ENCODE measurements at regions not wholly inside any gene's neighbourhood (a gene's known extent, or its start where the extent isn't known, plus 50 kb on each side); places are given as distances from the start of the nearest gene placed in this dataset.

DNA sequence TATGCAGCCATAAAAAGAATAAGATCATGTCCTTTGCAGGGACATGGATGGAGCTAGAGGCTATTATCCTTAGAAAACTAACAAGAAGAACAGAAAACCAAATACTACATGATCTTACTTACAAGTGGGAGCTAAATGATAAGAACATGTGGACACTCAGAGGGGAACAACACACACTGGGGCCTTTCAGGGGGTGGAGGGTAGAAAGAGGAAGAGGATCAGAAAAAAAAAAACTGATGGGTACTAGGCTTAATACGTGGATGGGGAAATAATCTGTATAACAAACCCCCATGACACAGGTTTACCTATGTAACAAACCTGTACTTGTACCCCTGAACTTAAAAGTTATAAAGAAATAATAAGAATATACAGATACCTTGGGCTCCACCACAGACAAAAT, 514.2 kb downstream of the ARL4A start:
- no peak for TF ChIP-seq TOX (CRISPR knock-in tag; IDR thresholded peaks at IDR 0.05; ENCODE audit: borderline replicate concordance)
- TF ChIP-seq ZFP30 (CRISPR knock-in tag; IDR thresholded peaks at IDR 0.05): no peak
- TF ChIP-seq, protein P1, sequence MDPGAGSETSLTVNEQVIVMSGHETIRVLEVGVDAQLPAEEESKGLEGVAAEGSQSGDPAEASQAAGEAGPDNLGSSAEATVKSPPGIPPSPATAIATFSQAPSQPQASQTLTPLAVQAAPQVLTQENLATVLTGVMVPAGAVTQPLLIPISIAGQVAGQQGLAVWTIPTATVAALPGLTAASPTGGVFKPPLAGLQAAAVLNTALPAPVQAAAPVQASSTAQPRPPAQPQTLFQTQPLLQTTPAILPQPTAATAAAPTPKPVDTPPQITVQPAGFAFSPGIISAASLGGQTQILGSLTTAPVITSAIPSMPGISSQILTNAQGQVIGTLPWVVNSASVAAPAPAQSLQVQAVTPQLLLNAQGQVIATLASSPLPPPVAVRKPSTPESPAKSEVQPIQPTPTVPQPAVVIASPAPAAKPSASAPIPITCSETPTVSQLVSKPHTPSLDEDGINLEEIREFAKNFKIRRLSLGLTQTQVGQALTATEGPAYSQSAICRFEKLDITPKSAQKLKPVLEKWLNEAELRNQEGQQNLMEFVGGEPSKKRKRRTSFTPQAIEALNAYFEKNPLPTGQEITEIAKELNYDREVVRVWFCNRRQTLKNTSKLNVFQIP (CRISPR knock-in tag; IDR thresholded peaks at IDR 0.05; ENCODE audit: borderline replicate concordance, low read depth): no peak
- no peak for TF ChIP-seq ARNTL (CRISPR knock-in tag; IDR thresholded peaks at IDR 0.05; ENCODE audit: borderline replicate concordance, low read depth)
- TF ChIP-seq TCF4 (CRISPR knock-in tag; IDR thresholded peaks at IDR 0.05; ENCODE audit: borderline replicate concordance): no peak
- TF ChIP-seq, protein P2, sequence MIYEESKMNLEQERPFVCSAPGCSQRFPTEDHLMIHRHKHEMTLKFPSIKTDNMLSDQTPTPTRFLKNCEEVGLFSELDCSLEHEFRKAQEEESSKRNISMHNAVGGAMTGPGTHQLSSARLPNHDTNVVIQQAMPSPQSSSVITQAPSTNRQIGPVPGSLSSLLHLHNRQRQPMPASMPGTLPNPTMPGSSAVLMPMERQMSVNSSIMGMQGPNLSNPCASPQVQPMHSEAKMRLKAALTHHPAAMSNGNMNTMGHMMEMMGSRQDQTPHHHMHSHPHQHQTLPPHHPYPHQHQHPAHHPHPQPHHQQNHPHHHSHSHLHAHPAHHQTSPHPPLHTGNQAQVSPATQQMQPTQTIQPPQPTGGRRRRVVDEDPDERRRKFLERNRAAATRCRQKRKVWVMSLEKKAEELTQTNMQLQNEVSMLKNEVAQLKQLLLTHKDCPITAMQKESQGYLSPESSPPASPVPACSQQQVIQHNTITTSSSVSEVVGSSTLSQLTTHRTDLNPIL (CRISPR knock-in tag; IDR thresholded peaks at IDR 0.05; ENCODE audit: low read depth): no peak
- TF ChIP-seq RARB (CRISPR knock-in tag; IDR thresholded peaks at IDR 0.05): no peak
- no peak for TF ChIP-seq ZC3H10 (CRISPR knock-in tag; IDR thresholded peaks at IDR 0.05)
- TF ChIP-seq ESRRG (CRISPR knock-in tag; IDR thresholded peaks at IDR 0.05): no peak
- TF ChIP-seq, protein P3, sequence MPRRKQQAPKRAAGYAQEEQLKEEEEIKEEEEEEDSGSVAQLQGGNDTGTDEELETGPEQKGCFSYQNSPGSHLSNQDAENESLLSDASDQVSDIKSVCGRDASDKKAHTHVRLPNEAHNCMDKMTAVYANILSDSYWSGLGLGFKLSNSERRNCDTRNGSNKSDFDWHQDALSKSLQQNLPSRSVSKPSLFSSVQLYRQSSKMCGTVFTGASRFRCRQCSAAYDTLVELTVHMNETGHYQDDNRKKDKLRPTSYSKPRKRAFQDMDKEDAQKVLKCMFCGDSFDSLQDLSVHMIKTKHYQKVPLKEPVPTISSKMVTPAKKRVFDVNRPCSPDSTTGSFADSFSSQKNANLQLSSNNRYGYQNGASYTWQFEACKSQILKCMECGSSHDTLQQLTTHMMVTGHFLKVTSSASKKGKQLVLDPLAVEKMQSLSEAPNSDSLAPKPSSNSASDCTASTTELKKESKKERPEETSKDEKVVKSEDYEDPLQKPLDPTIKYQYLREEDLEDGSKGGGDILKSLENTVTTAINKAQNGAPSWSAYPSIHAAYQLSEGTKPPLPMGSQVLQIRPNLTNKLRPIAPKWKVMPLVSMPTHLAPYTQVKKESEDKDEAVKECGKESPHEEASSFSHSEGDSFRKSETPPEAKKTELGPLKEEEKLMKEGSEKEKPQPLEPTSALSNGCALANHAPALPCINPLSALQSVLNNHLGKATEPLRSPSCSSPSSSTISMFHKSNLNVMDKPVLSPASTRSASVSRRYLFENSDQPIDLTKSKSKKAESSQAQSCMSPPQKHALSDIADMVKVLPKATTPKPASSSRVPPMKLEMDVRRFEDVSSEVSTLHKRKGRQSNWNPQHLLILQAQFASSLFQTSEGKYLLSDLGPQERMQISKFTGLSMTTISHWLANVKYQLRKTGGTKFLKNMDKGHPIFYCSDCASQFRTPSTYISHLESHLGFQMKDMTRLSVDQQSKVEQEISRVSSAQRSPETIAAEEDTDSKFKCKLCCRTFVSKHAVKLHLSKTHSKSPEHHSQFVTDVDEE (CRISPR knock-in tag; IDR thresholded peaks at IDR 0.05): no peak
- no peak for TF ChIP-seq ZNF70 (CRISPR knock-in tag; IDR thresholded peaks at IDR 0.05)
- TF ChIP-seq ZNF8 (CRISPR knock-in tag; IDR thresholded peaks at IDR 0.05): no peak
- no peak for TF ChIP-seq BACH2 (CRISPR knock-in tag; IDR thresholded peaks at IDR 0.05; ENCODE audit: borderline replicate concordance)
- no peak for TF ChIP-seq GLIS3 (CRISPR knock-in tag; IDR thresholded peaks at IDR 0.05)
- ATAC-seq: no peak

DNA sequence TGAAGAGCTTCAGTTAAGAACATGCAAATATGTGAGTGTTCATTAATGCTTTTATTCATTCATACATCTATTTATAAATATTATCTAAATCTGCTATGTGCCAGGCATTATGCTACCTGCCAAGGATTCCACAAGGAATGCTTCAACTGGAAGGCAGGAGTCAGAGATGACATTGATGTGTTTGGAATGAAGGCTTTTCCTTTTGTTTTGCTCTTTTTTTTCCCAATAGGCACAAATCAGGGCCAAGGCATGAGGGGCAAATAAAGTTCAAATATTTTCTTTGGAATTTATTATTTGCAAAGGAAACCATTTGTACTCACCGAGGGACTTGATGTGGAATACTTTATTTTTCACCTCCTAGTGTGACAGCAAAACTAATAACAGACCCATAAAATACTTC, 530.3 kb downstream of the ARL4A start:
- no peak for ATAC-seq
- TF ChIP-seq OSR1 (CRISPR knock-in tag; IDR thresholded peaks at IDR 0.05): no peak
- no peak for TF ChIP-seq ZC3H10 (CRISPR knock-in tag; IDR thresholded peaks at IDR 0.05)
- TF ChIP-seq ZNF70 (CRISPR knock-in tag; IDR thresholded peaks at IDR 0.05): no peak
- no peak for TF ChIP-seq RARB (CRISPR knock-in tag; IDR thresholded peaks at IDR 0.05)
- no peak for TF ChIP-seq ISL1 (CRISPR knock-in tag; IDR thresholded peaks at IDR 0.05)
- no peak for TF ChIP-seq ARNTL (CRISPR knock-in tag; IDR thresholded peaks at IDR 0.05; ENCODE audit: borderline replicate concordance, low read depth)
- TF ChIP-seq, protein P4, sequence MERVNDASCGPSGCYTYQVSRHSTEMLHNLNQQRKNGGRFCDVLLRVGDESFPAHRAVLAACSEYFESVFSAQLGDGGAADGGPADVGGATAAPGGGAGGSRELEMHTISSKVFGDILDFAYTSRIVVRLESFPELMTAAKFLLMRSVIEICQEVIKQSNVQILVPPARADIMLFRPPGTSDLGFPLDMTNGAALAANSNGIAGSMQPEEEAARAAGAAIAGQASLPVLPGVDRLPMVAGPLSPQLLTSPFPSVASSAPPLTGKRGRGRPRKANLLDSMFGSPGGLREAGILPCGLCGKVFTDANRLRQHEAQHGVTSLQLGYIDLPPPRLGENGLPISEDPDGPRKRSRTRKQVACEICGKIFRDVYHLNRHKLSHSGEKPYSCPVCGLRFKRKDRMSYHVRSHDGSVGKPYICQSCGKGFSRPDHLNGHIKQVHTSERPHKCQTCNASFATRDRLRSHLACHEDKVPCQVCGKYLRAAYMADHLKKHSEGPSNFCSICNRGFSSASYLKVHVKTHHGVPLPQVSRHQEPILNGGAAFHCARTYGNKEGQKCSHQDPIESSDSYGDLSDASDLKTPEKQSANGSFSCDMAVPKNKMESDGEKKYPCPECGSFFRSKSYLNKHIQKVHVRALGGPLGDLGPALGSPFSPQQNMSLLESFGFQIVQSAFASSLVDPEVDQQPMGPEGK (CRISPR knock-in tag; IDR thresholded peaks at IDR 0.05; ENCODE audit: borderline replicate concordance): no peak
- TF ChIP-seq, protein P5, sequence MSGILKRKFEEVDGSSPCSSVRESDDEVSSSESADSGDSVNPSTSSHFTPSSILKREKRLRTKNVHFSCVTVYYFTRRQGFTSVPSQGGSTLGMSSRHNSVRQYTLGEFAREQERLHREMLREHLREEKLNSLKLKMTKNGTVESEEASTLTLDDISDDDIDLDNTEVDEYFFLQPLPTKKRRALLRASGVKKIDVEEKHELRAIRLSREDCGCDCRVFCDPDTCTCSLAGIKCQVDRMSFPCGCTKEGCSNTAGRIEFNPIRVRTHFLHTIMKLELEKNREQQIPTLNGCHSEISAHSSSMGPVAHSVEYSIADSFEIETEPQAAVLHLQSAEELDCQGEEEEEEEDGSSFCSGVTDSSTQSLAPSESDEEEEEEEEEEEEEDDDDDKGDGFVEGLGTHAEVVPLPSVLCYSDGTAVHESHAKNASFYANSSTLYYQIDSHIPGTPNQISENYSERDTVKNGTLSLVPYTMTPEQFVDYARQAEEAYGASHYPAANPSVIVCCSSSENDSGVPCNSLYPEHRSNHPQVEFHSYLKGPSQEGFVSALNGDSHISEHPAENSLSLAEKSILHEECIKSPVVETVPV (CRISPR knock-in tag; IDR thresholded peaks at IDR 0.05): no peak
- no peak for TF ChIP-seq ESRRG (CRISPR knock-in tag; IDR thresholded peaks at IDR 0.05)
- no peak for TF ChIP-seq SNAI2 (CRISPR knock-in tag; IDR thresholded peaks at IDR 0.05)
- TF ChIP-seq TCF4 (CRISPR knock-in tag; IDR thresholded peaks at IDR 0.05; ENCODE audit: borderline replicate concordance): no peak
- no peak for TF ChIP-seq BACH2 (CRISPR knock-in tag; IDR thresholded peaks at IDR 0.05; ENCODE audit: borderline replicate concordance)
- TF ChIP-seq CSDC2 (CRISPR knock-in tag; IDR thresholded peaks at IDR 0.05): no peak
- TF ChIP-seq ZNF8 (CRISPR knock-in tag; IDR thresholded peaks at IDR 0.05): no peak

DNA sequence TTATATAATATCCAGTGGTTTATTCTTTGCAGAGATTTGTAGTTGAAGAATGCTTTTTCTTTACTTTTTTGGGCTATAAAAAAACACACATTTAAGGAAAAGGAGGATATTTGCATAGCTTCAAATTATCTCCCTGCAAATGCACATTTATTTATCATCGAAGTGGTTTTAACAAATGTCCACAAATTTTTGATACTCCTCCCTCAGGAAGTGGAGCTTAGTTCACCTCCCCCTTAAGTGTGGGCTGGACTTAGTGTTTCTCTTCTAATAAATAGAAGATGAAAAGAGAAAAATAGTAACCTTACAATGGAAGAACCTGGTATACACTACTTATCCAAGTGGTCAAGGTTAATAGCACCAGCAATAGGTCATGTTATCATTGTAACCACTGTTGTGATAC, 537.6 kb downstream of the ARL4A start:
- TF ChIP-seq, protein P1 (CRISPR knock-in tag; IDR thresholded peaks at IDR 0.05; ENCODE audit: borderline replicate concordance, low read depth): no peak
- TF ChIP-seq ZFP3 (CRISPR knock-in tag; IDR thresholded peaks at IDR 0.05): no peak
- no peak for ATAC-seq

Measured in SK-N-SH treated with all-trans-retinoic acid at 6 μM for 48 hours (cell line).